NCI-H2171 (cell line): ENCODE measurements at regions not wholly inside any gene's neighbourhood (a gene's known extent, or its start where the extent isn't known, plus 50 kb on each side); places are given as distances from the start of the nearest gene placed in this dataset.
A peak's percentile ranks its signal among the peaks of the same experiment; 100 is the strongest.

Experiments used
- DNase-seq: peaks from one replicate; lab custom pipeline; 2025; lab: John Stamatoyannopoulos, UW

GRCh38 chr12:118607831-118608230 is 231.5 kb downstream of the SUDS3 start:
- DNase-seq, result no peak

DNA sequence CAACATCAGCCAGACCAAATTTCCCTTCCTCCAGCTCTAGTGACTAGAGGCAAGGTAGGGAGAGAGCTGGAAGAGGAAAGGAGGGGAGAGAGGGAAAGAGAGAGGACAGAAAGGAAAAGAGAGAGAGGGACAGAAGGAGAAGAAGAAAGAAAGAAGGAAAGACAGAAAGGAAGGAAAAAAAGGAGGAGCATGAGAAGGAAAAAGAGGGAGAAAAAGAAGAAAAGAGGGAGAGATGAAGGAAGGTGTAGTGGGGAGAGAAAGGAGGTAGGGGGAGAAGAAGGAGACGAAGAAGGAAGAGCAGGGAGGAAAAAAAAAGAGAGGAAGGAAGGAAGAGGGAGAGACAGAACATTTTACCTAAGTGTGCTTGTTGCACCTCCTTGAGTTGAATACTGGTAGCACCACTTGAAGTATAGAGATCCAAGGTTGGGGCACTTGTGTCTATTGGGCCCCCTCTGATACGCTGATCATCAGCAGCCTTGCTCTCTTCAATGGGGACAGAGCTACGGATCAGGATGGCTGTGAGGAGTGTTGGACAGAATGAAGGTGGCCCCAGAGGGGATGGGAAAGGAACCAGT is 232.5 kb downstream of the SUDS3 start:
- DNase-seq, result no peak

DNA sequence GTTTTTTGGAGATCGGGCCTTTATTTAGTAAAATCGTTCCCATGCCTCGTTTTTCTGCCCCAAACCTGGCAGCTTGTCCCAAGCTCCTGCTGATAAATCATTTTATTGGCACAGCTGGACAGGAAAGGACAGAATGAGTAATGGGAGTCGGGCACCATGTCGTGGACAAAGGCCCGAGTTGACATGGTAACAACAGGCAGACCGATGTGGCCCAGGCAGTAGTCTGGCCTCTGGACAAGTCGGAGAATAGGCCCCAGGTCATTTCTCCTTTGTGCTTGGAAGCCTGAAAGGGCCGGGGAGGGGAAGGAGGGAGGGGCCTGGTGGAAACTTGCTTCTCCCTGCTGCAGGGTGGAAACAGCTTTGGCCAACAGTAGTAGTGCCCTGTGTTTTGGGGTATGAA is 234.9 kb downstream of the SUDS3 start:
- DNase-seq, result no peak

GRCh38 chr12:118611770-118612169 is 235.4 kb downstream of the SUDS3 start:
- no peak for DNase-seq

DNA sequence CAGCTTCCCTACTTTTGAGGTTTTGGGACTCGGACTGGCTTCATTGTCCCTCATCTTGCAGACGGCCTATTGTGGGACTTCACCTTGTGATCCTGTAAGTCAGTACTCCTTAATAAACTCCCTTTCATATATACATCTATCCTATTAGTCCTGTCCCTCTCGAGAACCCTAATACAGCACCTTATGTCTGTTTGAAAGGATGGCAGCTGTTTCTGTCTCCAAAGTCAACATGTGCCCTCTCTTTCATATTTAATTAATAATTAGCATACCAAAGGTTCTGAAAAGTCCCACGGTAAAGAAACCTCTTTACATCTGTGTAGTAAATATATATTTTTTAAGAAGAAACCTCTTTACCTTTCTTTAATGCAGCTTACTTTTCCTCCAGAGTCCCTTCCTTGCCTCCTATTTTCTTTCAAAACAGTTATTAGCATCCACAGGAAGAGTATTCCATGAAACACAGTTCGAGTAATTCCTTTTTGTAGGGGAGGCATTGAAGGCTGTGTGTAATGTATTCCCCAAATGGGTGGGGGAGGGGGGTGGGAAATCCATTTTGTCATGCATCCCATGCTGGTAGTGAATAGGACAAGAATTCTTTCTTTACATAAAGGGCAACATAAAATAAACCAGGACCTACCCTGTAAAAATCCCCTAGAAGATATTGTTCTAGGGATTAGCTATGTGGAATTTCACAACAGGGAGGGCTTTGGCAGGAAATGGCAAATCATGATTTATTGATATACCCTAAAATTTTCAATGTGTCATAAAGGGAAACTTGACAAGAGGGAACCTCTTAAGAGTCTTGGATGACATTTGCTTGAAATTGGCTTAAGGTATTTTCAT is 241.5 kb downstream of the SUDS3 start:
- DNase-seq, result no peak

DNA sequence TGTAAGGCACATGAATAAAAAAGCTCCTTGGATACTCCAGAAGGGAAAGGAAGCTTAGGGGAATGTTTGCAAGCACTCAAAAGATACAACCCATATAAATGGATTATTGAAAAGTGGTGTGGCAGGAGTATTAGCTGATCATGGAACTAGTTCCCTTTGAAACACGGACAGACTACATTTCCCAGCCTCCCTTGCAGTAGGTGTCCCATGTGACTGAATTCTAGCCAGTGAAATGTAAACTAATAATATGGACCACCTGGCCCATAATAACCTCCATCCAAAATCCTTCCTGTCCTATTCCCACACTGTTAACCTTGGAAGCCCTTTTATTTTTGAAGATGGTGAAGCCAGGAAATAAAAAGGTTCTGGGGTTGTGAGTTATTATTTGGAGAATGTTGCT is 242.3 kb downstream of the SUDS3 start:
- no peak for DNase-seq

DNA sequence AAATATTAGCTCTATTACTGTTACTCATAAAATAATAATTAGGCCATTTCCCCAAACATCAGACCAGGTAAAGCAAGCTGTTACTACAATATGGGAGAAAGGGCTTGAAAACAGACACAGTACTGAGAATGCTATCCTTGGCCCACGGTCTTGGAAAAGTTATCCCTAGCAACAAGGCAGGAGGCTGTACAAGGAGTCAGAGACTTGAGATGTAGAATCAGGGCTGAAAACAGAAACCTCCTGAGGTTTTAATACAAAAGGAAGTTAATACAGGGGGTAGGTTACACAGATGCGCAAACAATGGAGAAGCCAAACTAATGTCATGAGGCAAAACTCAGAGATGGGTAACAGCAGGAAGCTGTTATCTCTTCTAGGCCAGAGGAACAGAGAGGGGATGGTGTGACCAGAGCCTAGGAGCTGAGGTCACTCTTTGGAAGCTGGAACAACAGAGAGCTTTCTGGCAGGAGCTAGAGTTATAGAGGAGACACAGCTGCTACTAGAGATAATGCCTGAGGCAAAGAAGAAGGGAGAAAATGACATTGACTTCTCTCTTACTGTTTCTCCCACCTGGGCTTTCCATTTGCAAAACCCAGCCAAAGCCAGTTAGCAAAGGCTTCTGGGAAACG is 248.8 kb downstream of the SUDS3 start:
- DNase-seq, result no peak

DNA sequence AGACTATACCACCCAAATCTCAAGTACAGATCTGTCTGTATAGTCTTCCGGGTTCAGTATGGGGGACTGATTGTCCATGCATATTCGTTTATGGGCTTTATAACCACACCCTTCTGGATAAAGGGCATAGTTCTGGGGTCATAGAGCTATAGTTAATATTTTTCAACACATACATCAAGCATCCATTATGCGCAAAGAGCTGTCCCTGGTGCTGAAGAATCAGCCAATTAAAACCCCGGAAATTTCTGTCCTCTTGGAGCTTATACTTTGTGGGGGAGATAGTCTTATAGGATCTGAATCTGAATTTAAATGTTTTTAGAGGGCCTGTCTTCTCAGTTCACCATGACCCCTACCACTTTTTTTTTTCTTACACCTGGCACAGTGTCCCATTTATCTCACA is 256.7 kb downstream of the SUDS3 start:
- no peak for DNase-seq

DNA sequence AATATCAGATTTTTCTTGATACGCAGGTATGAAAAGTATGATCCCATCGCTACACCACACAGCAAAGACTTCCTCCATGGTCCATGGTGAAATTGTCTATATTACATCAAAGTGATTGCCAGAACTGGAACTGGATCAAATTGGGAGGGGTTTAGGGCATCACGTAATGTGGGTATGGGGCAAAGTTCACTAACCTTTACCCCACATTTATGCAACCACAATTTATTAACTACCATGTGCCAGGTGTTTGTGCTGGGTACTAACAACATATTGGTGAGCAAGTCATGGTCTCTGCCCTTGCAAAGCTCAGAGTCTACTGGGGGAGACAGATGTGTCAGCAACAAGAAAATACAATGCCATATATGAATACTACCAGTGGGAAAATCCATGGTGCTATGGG is 258.9 kb downstream of the SUDS3 start:
- no peak for DNase-seq

DNA sequence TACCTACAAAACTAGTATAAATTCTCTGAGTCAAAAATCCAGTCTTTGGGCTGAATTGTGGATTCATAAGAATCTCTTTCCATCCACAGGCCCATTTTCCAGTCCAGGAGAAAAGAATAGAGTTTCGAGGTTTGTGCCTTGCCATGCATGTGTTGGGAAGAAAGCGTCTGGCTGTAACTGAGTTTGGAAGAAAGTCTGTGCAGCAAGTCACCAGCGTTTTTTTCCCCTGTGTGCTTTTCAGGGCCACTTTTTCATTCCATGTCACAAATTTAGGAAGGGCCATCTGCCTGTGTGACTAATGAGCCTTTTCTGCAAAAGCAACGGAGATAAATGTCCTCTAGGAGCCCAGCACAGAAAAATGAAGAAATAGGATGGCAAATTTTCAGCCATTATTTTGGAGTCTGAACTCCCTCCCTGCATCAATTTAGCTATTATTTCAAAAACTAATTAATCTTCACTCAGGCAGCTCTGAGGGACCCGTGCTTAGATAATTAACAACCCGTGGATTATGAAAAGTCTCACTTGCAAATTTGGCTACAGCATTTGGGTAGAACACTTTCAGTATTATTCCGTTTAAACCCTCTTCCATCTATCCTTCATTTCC is 261.5 kb downstream of the SUDS3 start:
- DNase-seq, result no peak

- DNase-seq, result no peak
These were observed 264.9 kb downstream of the SUDS3 start for GRCh38 chr12:118641249-118641648.

GRCh38 chr12:118645219-118645618 is 268.9 kb downstream of the SUDS3 start:
- DNase-seq, result no peak

- no peak for DNase-seq
These were observed 273.6 kb downstream of the SUDS3 start for GRCh38 chr12:118649765-118650585.

DNA sequence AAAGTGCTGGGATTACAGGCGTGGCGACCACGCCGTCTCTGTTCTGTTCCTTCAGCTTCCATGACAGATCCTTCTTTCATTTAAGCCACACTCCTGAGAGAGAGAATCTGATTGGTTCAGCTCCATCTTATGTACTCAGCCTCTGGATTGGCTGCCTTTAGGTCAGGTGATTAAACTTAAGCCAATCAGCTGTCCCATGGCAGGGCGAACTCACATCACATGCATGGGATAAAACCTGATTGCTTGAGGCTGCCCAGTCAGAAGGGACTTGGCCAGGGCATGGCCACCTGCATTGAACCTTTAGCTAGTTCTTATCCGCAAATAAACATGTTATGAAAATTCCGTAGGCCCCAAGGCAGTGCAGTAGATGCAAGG is 274.2 kb downstream of the SUDS3 start:
- no peak for DNase-seq

DNA sequence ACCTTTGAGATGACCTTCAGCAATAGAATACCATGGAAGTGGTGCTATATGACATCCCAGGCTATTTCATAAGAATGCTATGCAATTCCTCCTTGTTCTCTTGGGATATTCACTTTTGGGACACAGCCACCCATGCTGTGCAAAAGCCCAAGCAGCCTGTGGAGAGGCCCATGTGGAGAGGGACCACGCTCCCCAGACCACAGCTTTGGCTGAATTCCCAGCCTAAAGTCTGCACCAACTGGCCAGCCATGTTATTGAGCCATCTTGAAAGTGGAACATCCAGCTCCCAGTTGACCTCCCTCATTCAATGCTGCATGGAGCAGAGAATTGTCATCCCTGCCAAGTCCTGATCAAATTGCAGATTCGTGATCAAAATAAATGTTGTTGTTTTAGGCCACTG is 275.1 kb downstream of the SUDS3 start:
- no peak for DNase-seq

DNA sequence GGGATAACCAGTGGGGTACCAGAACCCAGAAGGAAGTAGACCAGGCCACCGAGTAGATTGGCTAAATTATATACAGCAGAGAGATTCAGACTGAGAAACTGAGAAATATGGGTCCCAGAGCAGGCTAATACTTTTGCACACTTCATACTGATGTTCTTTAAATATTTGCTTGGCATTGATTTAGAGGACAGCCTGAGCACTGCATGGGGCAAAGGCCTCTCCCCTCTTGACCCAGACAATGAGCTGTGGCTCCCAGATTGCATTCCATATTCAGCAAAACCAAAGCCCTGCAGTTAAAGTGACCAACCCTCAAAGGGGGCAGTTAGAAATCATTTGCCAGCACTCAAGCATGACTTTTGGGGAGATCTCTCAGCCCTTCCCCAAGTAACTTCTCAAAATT is 279.2 kb downstream of the SUDS3 start:
- DNase-seq, result no peak

DNA sequence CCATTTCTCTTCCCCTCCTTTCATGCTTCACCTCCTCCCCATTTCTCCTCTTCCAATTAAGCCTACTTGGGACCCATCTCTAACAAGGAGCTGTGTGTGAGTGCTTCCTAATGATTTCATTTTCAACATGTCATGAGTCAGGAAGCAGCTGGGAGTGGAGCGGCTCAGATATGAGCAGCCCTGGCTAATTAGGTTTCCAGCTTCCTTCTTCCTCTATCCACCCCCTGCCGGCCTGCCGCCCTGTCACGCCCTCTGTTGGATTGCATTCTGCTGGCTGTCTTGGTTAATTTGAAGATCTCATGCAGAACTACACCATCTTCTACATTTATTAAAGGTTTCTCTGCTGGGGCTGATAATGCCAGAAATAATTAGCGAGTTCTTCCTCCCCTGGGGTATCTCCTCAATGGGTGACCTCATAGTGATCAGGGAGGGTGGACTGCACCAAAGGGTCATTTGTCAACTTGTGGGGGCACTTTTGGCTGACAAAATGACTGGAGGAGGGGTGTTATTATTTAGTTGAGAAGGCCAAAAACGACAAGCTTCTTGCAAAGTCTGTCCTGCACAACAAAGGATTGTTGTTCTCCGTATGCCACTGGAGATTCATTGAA is 300.9 kb upstream of the SRRM4 start:
- no peak for DNase-seq

DNA sequence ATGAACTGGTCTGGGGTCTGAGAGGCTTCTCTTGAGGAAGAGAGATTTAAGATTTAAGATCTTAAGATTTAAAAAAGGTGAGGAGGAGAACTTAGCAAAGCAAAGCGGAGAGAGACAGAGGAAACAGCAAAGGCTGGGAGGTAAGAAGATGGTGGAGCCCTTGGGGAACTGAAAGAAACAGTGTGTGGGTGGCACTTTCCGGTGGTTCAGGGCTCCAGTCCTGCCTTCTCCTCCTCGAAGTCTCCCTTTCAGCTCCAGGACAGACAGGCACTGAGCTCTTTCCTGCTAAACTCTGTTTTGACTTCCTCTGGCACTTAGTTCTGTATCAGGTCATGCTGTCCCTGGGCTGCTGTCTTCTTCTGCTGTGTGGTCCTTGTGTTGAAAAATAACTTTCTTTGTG is 298.7 kb upstream of the SRRM4 start:
- DNase-seq, result no peak

DNA sequence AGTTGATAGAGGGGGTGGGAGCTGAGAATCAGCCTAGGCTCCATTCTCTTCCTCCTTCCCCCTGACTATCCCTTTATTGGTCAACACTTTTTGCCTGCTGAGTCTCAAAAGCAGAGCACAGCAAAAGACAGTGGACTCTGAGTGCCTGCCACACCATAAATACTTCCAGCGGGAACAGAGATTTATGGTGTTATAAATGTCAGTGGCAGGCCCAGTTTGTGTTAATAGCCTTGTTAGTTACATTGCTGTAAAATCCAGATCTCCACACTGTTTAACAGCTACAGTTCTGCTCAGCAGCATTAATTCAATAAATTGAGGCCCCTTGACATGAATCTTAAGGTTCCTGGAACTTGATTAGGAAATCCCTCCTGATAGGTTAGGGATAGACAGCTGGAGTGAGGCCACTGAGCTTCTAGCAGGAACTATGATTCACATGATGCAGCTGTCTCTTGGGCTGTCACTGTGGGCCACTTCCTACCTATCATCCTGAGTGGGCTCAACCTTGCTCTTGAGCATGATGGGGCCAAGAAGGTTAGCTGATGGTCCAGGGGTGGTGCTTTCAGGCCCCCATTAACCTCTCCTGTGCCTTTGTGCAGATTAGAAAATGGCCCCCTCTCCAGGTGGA is 295.2 kb upstream of the SRRM4 start:
- no peak for DNase-seq

GRCh38 chr12:118689793-118690192 is 291.5 kb upstream of the SRRM4 start:
- peak; percentile 1 for DNase-seq

GRCh38 chr12:118690506-118690905 is 290.8 kb upstream of the SRRM4 start:
- DNase-seq, result no peak
